ENCODE measurements at regions not wholly inside any gene's neighbourhood (a gene's known extent, or its start where the extent isn't known, plus 50 kb on each side); places are given as distances from the start of the nearest gene placed in this dataset.
"Not testable (repeated sequence)": the region's sequence is repeated elsewhere in the genome, so short reads cannot be mapped to it uniquely, and the experiment has no call there.

DNA sequence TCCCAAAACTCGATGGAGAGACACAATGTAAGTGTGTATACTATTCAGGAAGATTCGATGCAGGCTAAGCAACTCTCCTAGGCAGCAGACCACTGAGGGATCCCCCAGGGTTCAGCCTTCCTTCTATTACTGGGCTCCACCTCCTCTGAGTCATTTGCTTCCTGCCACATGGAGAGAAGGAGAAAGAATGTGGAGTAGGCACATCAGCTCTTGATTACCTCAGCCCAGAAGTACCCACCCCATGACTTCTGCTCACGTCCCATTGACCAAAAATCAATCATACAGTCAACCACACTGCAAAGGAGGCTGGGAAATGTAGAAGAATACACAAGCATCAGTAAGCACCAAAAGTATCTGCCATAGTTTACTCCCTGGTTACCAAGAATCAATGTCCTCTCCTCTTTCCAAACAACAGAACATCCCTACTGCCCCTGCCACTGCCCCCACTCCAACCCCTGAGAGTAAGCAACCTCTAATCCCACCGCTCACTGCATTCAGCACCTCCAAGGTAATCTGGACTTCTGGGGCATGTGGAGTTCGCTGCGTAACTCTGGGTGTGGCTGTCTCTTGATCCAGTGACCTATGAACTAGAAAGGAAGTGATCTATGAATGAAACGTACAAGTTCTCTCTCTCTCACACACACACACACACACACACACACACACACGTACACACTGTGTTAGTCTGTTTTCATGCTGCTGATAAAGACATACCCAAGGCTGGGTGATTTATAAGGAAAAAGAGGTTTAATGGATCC is 91.2 kb upstream of the C1QTNF7 start:
- H3K4me2 ChIP-seq (ENCODE audit: low read length): no peak overlapping the region

DNA sequence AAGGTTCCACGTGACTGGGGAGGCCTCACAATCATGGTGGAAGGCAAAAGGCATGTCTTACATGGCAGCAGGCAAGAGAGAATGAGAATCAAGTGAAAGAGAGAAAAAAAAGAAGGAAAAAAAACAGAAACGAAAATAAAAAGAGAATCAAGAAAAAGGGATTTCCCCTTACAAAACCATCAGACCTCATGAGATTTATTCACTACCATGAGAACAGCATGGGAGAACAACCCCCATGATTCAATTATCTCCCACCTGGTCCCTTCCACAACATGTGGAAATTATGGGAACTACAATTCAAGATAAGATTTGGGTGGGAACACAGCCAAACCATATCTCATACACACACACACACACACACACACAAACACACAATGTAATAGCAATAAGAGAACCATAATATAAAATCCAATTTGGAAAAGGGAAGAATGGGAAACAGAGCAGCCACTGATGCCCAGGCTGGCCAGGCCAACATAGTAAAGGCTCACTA is 90.6 kb upstream of the C1QTNF7 start:
- not testable (repeated sequence) for H3K4me3 ChIP-seq (ENCODE audit: low read length); H3K27me3 ChIP-seq (ENCODE audit: insufficient read depth, low read depth, low read length); H3K79me2 ChIP-seq (replicated peaks; ENCODE audit: insufficient read depth, low read length); H2AFZ ChIP-seq (ENCODE audit: low read depth, low read length); H3K9ac ChIP-seq (ENCODE audit: low read length); H3K9me3 ChIP-seq (ENCODE audit: low read length); H3K9me2 ChIP-seq (ENCODE audit: insufficient read depth, low read length); H3K4me2 ChIP-seq (ENCODE audit: low read length); H3K36me3 ChIP-seq (ENCODE audit: insufficient read depth, low read length); H4K20me1 ChIP-seq (ENCODE audit: insufficient read depth); H3K27ac ChIP-seq (ENCODE audit: low read length); H3F3A ChIP-seq (ENCODE audit: insufficient read depth, low read length, poor library complexity, severe bottlenecking)

More for the DNA sequence above, 91.2 kb upstream of the C1QTNF7 start:
- Histone ChIP-seq H3K79me2 (replicated peaks; ENCODE audit: insufficient read depth, low read length) (no peaks in the 10 kb centered on the region), H3K36me3 (ENCODE audit: insufficient read depth, low read length) (no peaks in the 10 kb centered on the region), H3K4me3 (ENCODE audit: low read length) (no peak overlapping the region), H3K27me3 (ENCODE audit: insufficient read depth, low read depth, low read length) (no peaks in the 10 kb centered on the region), H2AFZ (ENCODE audit: low read depth, low read length) (no peak overlapping the region), H3K27ac (ENCODE audit: low read length) (no peak overlapping the region), H4K20me1 (ENCODE audit: insufficient read depth) (no peaks in the 10 kb centered on the region), H3K9ac (ENCODE audit: low read length) (no peak overlapping the region), H3F3A (ENCODE audit: insufficient read depth, low read length, poor library complexity, severe bottlenecking) (no peaks in the 10 kb centered on the region), H3K9me3 (ENCODE audit: low read length) (no peaks in the 10 kb centered on the region), H3K9me2 (ENCODE audit: insufficient read depth, low read length) (no peaks in the 10 kb centered on the region)
- TF ChIP-seq, protein P1, sequence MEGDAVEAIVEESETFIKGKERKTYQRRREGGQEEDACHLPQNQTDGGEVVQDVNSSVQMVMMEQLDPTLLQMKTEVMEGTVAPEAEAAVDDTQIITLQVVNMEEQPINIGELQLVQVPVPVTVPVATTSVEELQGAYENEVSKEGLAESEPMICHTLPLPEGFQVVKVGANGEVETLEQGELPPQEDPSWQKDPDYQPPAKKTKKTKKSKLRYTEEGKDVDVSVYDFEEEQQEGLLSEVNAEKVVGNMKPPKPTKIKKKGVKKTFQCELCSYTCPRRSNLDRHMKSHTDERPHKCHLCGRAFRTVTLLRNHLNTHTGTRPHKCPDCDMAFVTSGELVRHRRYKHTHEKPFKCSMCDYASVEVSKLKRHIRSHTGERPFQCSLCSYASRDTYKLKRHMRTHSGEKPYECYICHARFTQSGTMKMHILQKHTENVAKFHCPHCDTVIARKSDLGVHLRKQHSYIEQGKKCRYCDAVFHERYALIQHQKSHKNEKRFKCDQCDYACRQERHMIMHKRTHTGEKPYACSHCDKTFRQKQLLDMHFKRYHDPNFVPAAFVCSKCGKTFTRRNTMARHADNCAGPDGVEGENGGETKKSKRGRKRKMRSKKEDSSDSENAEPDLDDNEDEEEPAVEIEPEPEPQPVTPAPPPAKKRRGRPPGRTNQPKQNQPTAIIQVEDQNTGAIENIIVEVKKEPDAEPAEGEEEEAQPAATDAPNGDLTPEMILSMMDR (IDR thresholded peaks at IDR 0.05; ENCODE audit: poor library complexity, severe bottlenecking): no peak
- TF ChIP-seq TAF1 (IDR thresholded peaks at IDR 0.05; ENCODE audit: low read depth) (no peak), EP300 (conservative IDR thresholded peaks at IDR 0.05; ENCODE audit: poor library complexity, severe bottlenecking) (no peak)
- TF ChIP-seq, protein P2, sequence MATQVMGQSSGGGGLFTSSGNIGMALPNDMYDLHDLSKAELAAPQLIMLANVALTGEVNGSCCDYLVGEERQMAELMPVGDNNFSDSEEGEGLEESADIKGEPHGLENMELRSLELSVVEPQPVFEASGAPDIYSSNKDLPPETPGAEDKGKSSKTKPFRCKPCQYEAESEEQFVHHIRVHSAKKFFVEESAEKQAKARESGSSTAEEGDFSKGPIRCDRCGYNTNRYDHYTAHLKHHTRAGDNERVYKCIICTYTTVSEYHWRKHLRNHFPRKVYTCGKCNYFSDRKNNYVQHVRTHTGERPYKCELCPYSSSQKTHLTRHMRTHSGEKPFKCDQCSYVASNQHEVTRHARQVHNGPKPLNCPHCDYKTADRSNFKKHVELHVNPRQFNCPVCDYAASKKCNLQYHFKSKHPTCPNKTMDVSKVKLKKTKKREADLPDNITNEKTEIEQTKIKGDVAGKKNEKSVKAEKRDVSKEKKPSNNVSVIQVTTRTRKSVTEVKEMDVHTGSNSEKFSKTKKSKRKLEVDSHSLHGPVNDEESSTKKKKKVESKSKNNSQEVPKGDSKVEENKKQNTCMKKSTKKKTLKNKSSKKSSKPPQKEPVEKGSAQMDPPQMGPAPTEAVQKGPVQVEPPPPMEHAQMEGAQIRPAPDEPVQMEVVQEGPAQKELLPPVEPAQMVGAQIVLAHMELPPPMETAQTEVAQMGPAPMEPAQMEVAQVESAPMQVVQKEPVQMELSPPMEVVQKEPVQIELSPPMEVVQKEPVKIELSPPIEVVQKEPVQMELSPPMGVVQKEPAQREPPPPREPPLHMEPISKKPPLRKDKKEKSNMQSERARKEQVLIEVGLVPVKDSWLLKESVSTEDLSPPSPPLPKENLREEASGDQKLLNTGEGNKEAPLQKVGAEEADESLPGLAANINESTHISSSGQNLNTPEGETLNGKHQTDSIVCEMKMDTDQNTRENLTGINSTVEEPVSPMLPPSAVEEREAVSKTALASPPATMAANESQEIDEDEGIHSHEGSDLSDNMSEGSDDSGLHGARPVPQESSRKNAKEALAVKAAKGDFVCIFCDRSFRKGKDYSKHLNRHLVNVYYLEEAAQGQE (IDR thresholded peaks at IDR 0.05; ENCODE audit: borderline replicate concordance): no peak

DNA sequence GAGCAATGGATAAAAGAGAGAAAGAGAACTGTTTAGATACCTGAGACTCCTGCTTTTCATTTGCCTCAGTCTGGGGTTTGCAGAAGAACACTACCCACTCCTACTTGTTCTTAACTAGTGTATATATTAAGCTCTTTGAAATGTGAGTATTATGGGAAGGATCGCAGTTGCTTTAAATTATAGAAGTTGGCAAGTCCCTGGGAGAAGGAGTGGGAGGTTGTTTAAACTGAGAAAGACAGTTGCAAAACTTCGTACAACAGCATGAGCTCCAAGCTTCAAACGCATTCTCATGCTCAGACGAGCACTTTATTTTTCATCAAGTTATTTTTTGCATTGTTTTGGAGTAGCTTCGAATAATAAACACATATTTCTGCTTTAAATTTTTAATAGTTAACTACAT is 88.1 kb upstream of the C1QTNF7 start:
- no peak for TF ChIP-seq EP300 (conservative IDR thresholded peaks at IDR 0.05; ENCODE audit: poor library complexity, severe bottlenecking)
- TF ChIP-seq POLR2AphosphoS5 (IDR thresholded peaks at IDR 0.05): no peak
- no peak for TF ChIP-seq TAF1 (IDR thresholded peaks at IDR 0.05; ENCODE audit: low read depth)
- TF ChIP-seq, protein P1 (IDR thresholded peaks at IDR 0.05; ENCODE audit: poor library complexity, severe bottlenecking): no peak
- TF ChIP-seq, protein P2 (IDR thresholded peaks at IDR 0.05; ENCODE audit: borderline replicate concordance): no peak
- no peak for TF ChIP-seq SMC3 (conservative IDR thresholded peaks at IDR 0.05; ENCODE audit: poor library complexity)
- TF ChIP-seq EZH2 (IDR thresholded peaks at IDR 0.05; ENCODE audit: borderline replicate concordance, insufficient read depth, low read length, poor library complexity, severe bottlenecking): no peak
- TF ChIP-seq MXI1 (conservative IDR thresholded peaks at IDR 0.05; ENCODE audit: poor library complexity, severe bottlenecking): no peak
- TF ChIP-seq RAD21 (conservative IDR thresholded peaks at IDR 0.05): no peak
- Histone ChIP-seq H3K9ac (ENCODE audit: low read length) (no peak overlapping the region), H3F3A (ENCODE audit: insufficient read depth, low read length, poor library complexity, severe bottlenecking) (no peaks in the 10 kb centered on the region), H3K9me3 (ENCODE audit: low read length) (no peaks in the 10 kb centered on the region), H3K4me2 (ENCODE audit: low read length) (no peak overlapping the region), H3K36me3 (ENCODE audit: insufficient read depth, low read length) (no peaks in the 10 kb centered on the region), H4K20me1 (ENCODE audit: insufficient read depth) (no peaks in the 10 kb centered on the region), H2AFZ (ENCODE audit: low read depth, low read length) (no peak overlapping the region), H3K79me2 (replicated peaks; ENCODE audit: insufficient read depth, low read length) (no peaks in the 10 kb centered on the region), H3K4me3 (ENCODE audit: low read length) (no peak overlapping the region), H3K9me2 (ENCODE audit: insufficient read depth, low read length) (no peaks in the 10 kb centered on the region), H3K27me3 (ENCODE audit: insufficient read depth, low read depth, low read length) (no peaks in the 10 kb centered on the region), H3K27ac (ENCODE audit: low read length) (no peak overlapping the region)

Data from neural cell (in vitro differentiated cells).